Adrenal gland (tissue), 9 donors: ENCODE measurements at regions not wholly inside any gene's neighbourhood (a gene's known extent, or its start where the extent isn't known, plus 50 kb on each side); places are given as distances from the start of the nearest gene placed in this dataset.

ENCODE experiments used
- DNase-seq, 7 donors: peaks; one replicate each; pipeline ENCODE4 v3.0.0-alpha.2; 2019 to 2020
- H3K27ac ChIP-seq, 5 donors: fragments of 200-600 bp; sonication (generic) in 4 of 5; 1 replicate in 3 of 5; 2 replicates in 2 of 5; pipeline versions ENCODE4 v1.5.1 to v1.8.0; 2016 to 2020; ENCODE audit warnings: mild to moderate bottlenecking in 1 of 5
- H3K27me3 ChIP-seq: fragments of 200-600 bp; 2 replicates; pipeline ENCODE4 v1.8.0; 2021
- H3K36me3 ChIP-seq, 2 donors: fragments of 200-600 bp; replicated peaks in 1 of 2; 1 replicate in 1 of 2; 2 replicates in 1 of 2; pipeline versions ENCODE4 v1.5.1 to v1.8.0; 2018 to 2022
- H3K4me1 ChIP-seq, 2 donors: fragments of 200-600 bp; replicated peaks in 1 of 2; 1 replicate in 1 of 2; 2 replicates in 1 of 2; pipeline versions ENCODE4 v1.5.1 to v1.8.0; 2018 to 2021
- H3K4me3 ChIP-seq, 4 donors: fragments of 200-600 bp; sonication (generic) in 3 of 4; one replicate each; pipeline ENCODE4 v1.5.1; 2016 to 2018
- H3K9me3 ChIP-seq, 3 donors: fragments of 200-600 bp; sonication (generic) in 1 of 3; replicated peaks in 1 of 3; 1 replicate in 2 of 3; 2 replicates in 1 of 3; pipeline versions ENCODE4 v1.5.1 to v1.8.0; 2016 to 2021
- POLR2A ChIP-seq, 2 donors: fragments of 450-650 bp; IDR thresholded peaks; one replicate each; pipeline ENCODE4 v1.6.1; 2017; ENCODE audit warnings: antibody characterized with exemption in 2 of 2, mild to moderate bottlenecking in 2 of 2, moderate library complexity in 1 of 2
- WGBS, 4 donors: extraction: QIAGEN DNeasy Blood & Tissue Kit in 2 of 4; methylation state at CpG; one replicate each; pipeline versions ENCODE4 v1.1.5 to v1.1.7; 2013 to 2017; 5-methylcytosine and 5-hydroxymethylcytosine counted together
- intact Hi-C, 2 donors: fragments of 100-400 bp; cut with DNase I; formaldehyde crosslinking; loops; one replicate each; pipeline versions ENCODE4 v1.14.1 to v1.15.0; 2022 to 2023
- TF ChIP-seq, protein P1 (sequence below), 6 experiments: fragments of 450-650 bp in 4 of 6; fragments of 200-600 bp in 2 of 6; sonication (generic) in 1 of 6; IDR thresholded peaks; 1 replicate in 5 of 6; 2 replicates in 1 of 6; pipeline versions ENCODE4 v1.5.1 to v1.8.0; 2016 to 2021; ENCODE audit warnings: antibody characterized with exemption in 6 of 6, mild to moderate bottlenecking in 2 of 6, moderate library complexity in 1 of 6
- donor health status: healthy with polysubstance abuse.
- donor health status: Bipolar disorder and iron deficiency.
- donor health status: DM: yes; HTN: yes; CAD: no.
- donor health status: DM: no; HTN: no; CAD: no.
- donor health status: DM: no; HTN: no; CAD: no.

DNA sequence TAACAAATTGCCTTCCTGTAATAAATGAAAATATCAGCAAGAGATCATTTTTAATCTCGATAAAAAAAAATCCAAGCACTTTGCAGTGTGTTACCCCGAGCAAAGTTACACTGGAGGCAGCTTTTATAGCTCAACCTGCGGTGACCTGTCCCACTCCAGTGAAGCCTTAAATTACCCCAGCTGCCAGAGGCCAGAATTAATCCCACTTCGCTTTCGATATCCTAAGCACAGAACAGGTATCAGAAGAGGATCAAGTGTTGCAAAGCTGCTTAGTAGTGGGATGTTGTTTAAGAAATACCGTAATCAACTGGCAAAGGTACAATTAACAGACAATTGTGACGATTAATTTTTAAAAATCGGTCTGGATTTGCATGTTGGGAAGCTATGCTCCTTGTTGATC lies 314.0 kb downstream of the AGTPBP1 start:
- 81 to 93% (median 82%) methylated on average over 8 of the region's 8 CpGs for WGBS, 4 donors
- intact Hi-C loops, result no loop called here
- H3K27ac ChIP-seq, result no peak overlapping the region
- no peak for TF ChIP-seq POLR2A (IDR thresholded peaks at IDR 0.05)
- H3K4me1 ChIP-seq, result peaks cover 0 to 9% of the 10 kb centered on the region in 2 donors
- no peak for DNase-seq
- no peak overlapping the region for H3K4me3 ChIP-seq
- H3K36me3 ChIP-seq, result no peaks in the 10 kb centered on the region
- H3K9me3 ChIP-seq, result no peaks in the 10 kb centered on the region
- no peaks in the 10 kb centered on the region for H3K27me3 ChIP-seq

- intact Hi-C loops, result no loop called here
Measured at GRCh38 chr9:85425153-85425611, 316.6 kb downstream of the AGTPBP1 start.

GRCh38 chr9:85423422-85423821 lies 318.3 kb downstream of the AGTPBP1 start:
- no peak for DNase-seq
- Histone ChIP-seq H3K4me3 (no peak overlapping the region), H3K4me1 (peaks cover 0 to 4% of the 10 kb centered on the region in 2 donors), H3K36me3 (no peaks in the 10 kb centered on the region), H3K27ac (no peak overlapping the region), H3K9me3 (no peaks in the 10 kb centered on the region), H3K27me3 (no peaks in the 10 kb centered on the region)
- intact Hi-C loops, result no loop called here
- TF ChIP-seq, protein P1, sequence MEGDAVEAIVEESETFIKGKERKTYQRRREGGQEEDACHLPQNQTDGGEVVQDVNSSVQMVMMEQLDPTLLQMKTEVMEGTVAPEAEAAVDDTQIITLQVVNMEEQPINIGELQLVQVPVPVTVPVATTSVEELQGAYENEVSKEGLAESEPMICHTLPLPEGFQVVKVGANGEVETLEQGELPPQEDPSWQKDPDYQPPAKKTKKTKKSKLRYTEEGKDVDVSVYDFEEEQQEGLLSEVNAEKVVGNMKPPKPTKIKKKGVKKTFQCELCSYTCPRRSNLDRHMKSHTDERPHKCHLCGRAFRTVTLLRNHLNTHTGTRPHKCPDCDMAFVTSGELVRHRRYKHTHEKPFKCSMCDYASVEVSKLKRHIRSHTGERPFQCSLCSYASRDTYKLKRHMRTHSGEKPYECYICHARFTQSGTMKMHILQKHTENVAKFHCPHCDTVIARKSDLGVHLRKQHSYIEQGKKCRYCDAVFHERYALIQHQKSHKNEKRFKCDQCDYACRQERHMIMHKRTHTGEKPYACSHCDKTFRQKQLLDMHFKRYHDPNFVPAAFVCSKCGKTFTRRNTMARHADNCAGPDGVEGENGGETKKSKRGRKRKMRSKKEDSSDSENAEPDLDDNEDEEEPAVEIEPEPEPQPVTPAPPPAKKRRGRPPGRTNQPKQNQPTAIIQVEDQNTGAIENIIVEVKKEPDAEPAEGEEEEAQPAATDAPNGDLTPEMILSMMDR (IDR thresholded peaks at IDR 0.05), result no peak
- TF ChIP-seq POLR2A (IDR thresholded peaks at IDR 0.05), result no peak
- WGBS, 4 donors, result 92 to 100% (median 97%) methylated on average over 1 of the region's 1 CpG

More at GRCh38 chr9:85425153-85425611, 316.6 kb downstream of the AGTPBP1 start:
- Histone ChIP-seq H3K27me3 (no peaks in the 10 kb centered on the region), H3K4me3 (no peak overlapping the region), H3K36me3 (no peaks in the 10 kb centered on the region), H3K9me3 (no peaks in the 10 kb centered on the region), H3K4me1 (peaks cover 0 to 4% of the 10 kb centered on the region in 2 donors), H3K27ac (no peak overlapping the region)
- peak; percentile 48 to 83 (median 67) for DNase-seq
- TF ChIP-seq, protein P1 (IDR thresholded peaks at IDR 0.05), result peak; percentile 48 to 64 (median 61)
- TF ChIP-seq POLR2A (IDR thresholded peaks at IDR 0.05), result no peak
- 2 to 13% (median 12%) methylated on average over 7 to 15 of the region's 15 CpGs for WGBS, 4 donors

DNA sequence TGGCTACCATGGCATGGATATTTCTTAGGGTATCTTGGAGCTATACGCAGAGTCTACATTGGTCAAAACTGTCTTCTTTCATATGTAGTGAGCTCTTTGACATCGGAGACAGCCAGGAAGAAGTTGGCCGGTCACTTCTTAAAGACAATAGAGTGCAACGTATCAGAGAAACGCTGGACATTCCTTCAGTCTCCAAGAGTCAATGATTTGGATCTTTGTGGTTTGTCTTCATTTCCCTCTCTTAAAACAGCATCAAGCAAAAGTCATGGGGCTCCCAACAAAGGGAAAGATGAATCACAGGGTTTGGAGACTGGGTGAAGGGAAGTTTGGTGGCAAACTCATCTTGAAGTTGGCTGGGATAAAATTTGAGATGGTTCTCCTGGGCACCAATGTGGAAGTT lies 320.1 kb downstream of the AGTPBP1 start:
- Histone ChIP-seq H3K4me1 (peaks cover 0 to 4% of the 10 kb centered on the region in 2 donors), H3K36me3 (no peaks in the 10 kb centered on the region), H3K9me3 (no peaks in the 10 kb centered on the region), H3K27me3 (no peaks in the 10 kb centered on the region), H3K4me3 (no peak overlapping the region), H3K27ac (no peak overlapping the region)
- DNase-seq, result no peak
- no peak for TF ChIP-seq POLR2A (IDR thresholded peaks at IDR 0.05)
- TF ChIP-seq, protein P1 (IDR thresholded peaks at IDR 0.05), result no peak
- intact Hi-C loops, result no loop called here
- 89 to 92% (median 90%) methylated on average over 5 of the region's 5 CpGs for WGBS, 4 donors

DNA sequence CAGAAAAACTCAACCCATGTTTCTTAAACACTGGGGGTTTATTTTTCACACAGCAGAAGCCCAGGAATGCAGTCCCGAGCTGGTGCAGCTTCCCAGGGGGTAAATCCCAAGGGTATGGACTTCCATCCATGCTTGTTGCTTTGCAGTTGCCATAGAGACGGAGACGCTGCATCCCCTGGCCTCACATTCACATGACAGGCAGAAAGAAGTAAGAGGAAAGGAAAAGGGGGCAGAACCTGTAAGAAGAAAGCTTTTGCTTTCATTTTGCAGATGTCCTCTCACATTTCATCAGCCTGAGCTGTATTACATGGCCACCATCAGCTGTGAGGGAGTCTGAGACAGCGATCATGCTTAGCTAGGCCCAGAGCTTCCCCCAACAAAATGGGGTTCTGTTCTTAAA lies 321.0 kb downstream of the AGTPBP1 start:
- intact Hi-C loops, result no loop called here
- Histone ChIP-seq H3K9me3 (no peaks in the 10 kb centered on the region), H3K27ac (no peak overlapping the region), H3K27me3 (no peaks in the 10 kb centered on the region), H3K4me3 (no peak overlapping the region), H3K4me1 (peaks cover 0 to 4% of the 10 kb centered on the region in 2 donors), H3K36me3 (no peaks in the 10 kb centered on the region)
- WGBS, 4 donors, result 48 to 73% (median 54%) methylated on average over 4 of the region's 4 CpGs
- TF ChIP-seq POLR2A (IDR thresholded peaks at IDR 0.05), result no peak
- TF ChIP-seq, protein P1 (IDR thresholded peaks at IDR 0.05), result no peak
- DNase-seq, result no peak
